ENCODE measurements at regions not wholly inside any gene's neighbourhood (a gene's known extent, or its start where the extent isn't known, plus 50 kb on each side); places are given as distances from the start of the nearest gene placed in this dataset.

- no peak for TF ChIP-seq CTCF (IDR thresholded peaks at IDR 0.05; ENCODE audit: insufficient read depth, missing control alignments)
- FAIRE-seq (no peak), DNase-seq (ENCODE audit: insufficient read length, low spot score) (no peak)
Measured at GRCh38 chr2:181306785-181307184, 150.4 kb upstream of the ITGA4 start.

GRCh38 chr2:181307203-181307991, 149.8 kb upstream of the ITGA4 start:
- no peak for FAIRE-seq
- no peak for TF ChIP-seq CTCF (IDR thresholded peaks at IDR 0.05; ENCODE audit: insufficient read depth, missing control alignments)
- no peak for DNase-seq (ENCODE audit: insufficient read length, low spot score)

GRCh38 chr2:181308766-181309515, 148.2 kb upstream of the ITGA4 start:
- TF ChIP-seq CTCF (IDR thresholded peaks at IDR 0.05; ENCODE audit: insufficient read depth, missing control alignments), result no peak
- DNase-seq (ENCODE audit: insufficient read length, low spot score), result no peak
- no peak for FAIRE-seq

GRCh38 chr2:181309586-181309985, 147.6 kb upstream of the ITGA4 start:
- DNase-seq (ENCODE audit: insufficient read length, low spot score), result no peak
- FAIRE-seq, result no peak
- TF ChIP-seq CTCF (IDR thresholded peaks at IDR 0.05; ENCODE audit: insufficient read depth, missing control alignments), result no peak

GRCh38 chr2:181310967-181311366, 146.2 kb upstream of the ITGA4 start:
- FAIRE-seq, result no peak
- no peak for DNase-seq (ENCODE audit: insufficient read length, low spot score)
- no peak for TF ChIP-seq CTCF (IDR thresholded peaks at IDR 0.05; ENCODE audit: insufficient read depth, missing control alignments)

GRCh38 chr2:181311837-181312236, 145.3 kb upstream of the ITGA4 start:
- no peak for FAIRE-seq
- no peak for DNase-seq (ENCODE audit: insufficient read length, low spot score)
- no peak for TF ChIP-seq CTCF (IDR thresholded peaks at IDR 0.05; ENCODE audit: insufficient read depth, missing control alignments)

GRCh38 chr2:181312515-181312927, 144.7 kb upstream of the ITGA4 start:
- FAIRE-seq (no peak), DNase-seq (ENCODE audit: insufficient read length, low spot score) (no peak)
- TF ChIP-seq CTCF (IDR thresholded peaks at IDR 0.05; ENCODE audit: insufficient read depth, missing control alignments), result no peak
